Right renal cortex interstitium (tissue), 3 donors: ENCODE measurements at regions not wholly inside any gene's neighbourhood (a gene's known extent, or its start where the extent isn't known, plus 50 kb on each side); places are given as distances from the start of the nearest gene placed in this dataset.
"Not testable (repeated sequence)": the region's sequence is repeated elsewhere in the genome, so short reads cannot be mapped to it uniquely, and the experiment has no call there.

Source experiments
- DNase-seq, 3 donors: peaks; one replicate each; pipeline ENCODE4 v3.0.0-alpha.2; 2013; ENCODE audit warnings: low read depth in 3 of 3, low spot score in 2 of 3

- DNase-seq, result no peak
Observed at GRCh38 chr6:19210849-19211590, 626.1 kb upstream of the ID4 start.

- no peak for DNase-seq
Observed at GRCh38 chr6:19214231-19214630, 622.9 kb upstream of the ID4 start.

- DNase-seq, result peak; percentile 17 to 32 (median 27)
Observed at GRCh38 chr6:19219931-19220330, 617.2 kb upstream of the ID4 start.

- no peak for DNase-seq
Observed at GRCh38 chr6:19231878-19232561, 605.1 kb upstream of the ID4 start.

- no peak for DNase-seq
Observed at GRCh38 chr6:19245656-19246055, 591.5 kb upstream of the ID4 start.

GRCh38 chr6:19247181-19247580, 590.0 kb upstream of the ID4 start:
- not testable (repeated sequence) for DNase-seq

- DNase-seq, result not testable (repeated sequence)
Observed at GRCh38 chr6:19256123-19256522, 581.0 kb upstream of the ID4 start.

GRCh38 chr6:19261642-19262041, 575.5 kb upstream of the ID4 start:
- DNase-seq, result no peak

- no peak for DNase-seq
Observed at GRCh38 chr6:19268117-19268516, 569.1 kb upstream of the ID4 start.

- no peak for DNase-seq
Observed at GRCh38 chr6:19268718-19269117, 568.5 kb upstream of the ID4 start.

GRCh38 chr6:19269341-19269898, 567.8 kb upstream of the ID4 start:
- DNase-seq, result no peak

- DNase-seq, result no peak
Observed at GRCh38 chr6:19270616-19271015, 566.6 kb upstream of the ID4 start.

- no peak for DNase-seq
Observed at GRCh38 chr6:19279273-19279684, 557.9 kb upstream of the ID4 start.

- DNase-seq, result no peak
Observed at GRCh38 chr6:19287928-19288327, 549.2 kb upstream of the ID4 start.

GRCh38 chr6:19289457-19289856, 547.7 kb upstream of the ID4 start:
- DNase-seq, result no peak

GRCh38 chr6:19297880-19298279, 539.3 kb upstream of the ID4 start:
- DNase-seq, result peak in 1 of 3 donors; percentile 39

GRCh38 chr6:19298421-19298820, 538.7 kb upstream of the ID4 start:
- DNase-seq, result no peak

GRCh38 chr6:19299129-19299528, 538.0 kb upstream of the ID4 start:
- DNase-seq, result no peak

- DNase-seq, result no peak
Observed at GRCh38 chr6:19301980-19302379, 535.2 kb upstream of the ID4 start.

- no peak for DNase-seq
Observed at GRCh38 chr6:19303383-19303782, 533.8 kb upstream of the ID4 start.

GRCh38 chr6:19309661-19310060, 527.5 kb upstream of the ID4 start:
- no peak for DNase-seq

- no peak for DNase-seq
Observed at GRCh38 chr6:19311786-19312185, 525.4 kb upstream of the ID4 start.
